K562 (cell line): ENCODE measurements at regions not wholly inside any gene's neighbourhood (a gene's known extent, or its start where the extent isn't known, plus 50 kb on each side); places are given as distances from the start of the nearest gene placed in this dataset.

ENCODE experiments used
- ATAC-seq: fragments of 200-7000 bp; cut with Tn5 transposase; 3 replicates; pipeline ENCODE4 v1.9.1; 2020; ENCODE audit warnings: moderate library complexity
- BruUV-seq: library from RNA; stranded (reverse); fragments of 400-500 nt; replicated peaks from 2 replicates; lab custom pipeline; 2021; lab: Mats Ljungman, UMichigan
- CTCF ChIA-PET: fragments of 300-600 bp; formaldehyde crosslinking; extraction: SDS; loops from one replicate; lab custom pipeline; 2021; ENCODE audit warnings: low intra/inter-chr PET ratio; lab: Yijun Ruan, JAX
- POLR2A ChIA-PET: fragments of 300-600, 350-650 bp; sonication (Branson Sonifier 250); formaldehyde crosslinking; extraction: SDS; loops from one replicate; lab custom pipeline; 2021; ENCODE audit warnings: antibody characterized with exemption, inconsistent platforms; lab: Yijun Ruan, JAX
- DNase-seq, 4 experiments: peaks; one replicate each; pipeline versions ENCODE4 v3.0.0 to v3.0.0-alpha.2; 2011 to 2018; ENCODE audit warnings: low spot score in 3 of 4, mixed read lengths in 3 of 4; ENCODE audit errors: extremely low read depth in 1 of 4
- FAIRE-seq: peaks from 2 replicates; lab custom pipeline; 2011; peaks lifted over from hg19 to GRCh38; lab: Jason Lieb, UNC
- H2AFZ ChIP-seq: 2 replicates; pipeline ENCODE4 v1.6.0; 2011; ENCODE audit warnings: low read depth, low read length, control low read depth, inconsistent platforms
- H3K27ac ChIP-seq: fragments of 200-600 bp; 3 replicates; pipeline ENCODE4 v1.8.0; 2011; ENCODE audit warnings: low read depth, mild to moderate bottlenecking, control low read depth, inconsistent platforms, low read length, moderate library complexity, mixed read lengths; ENCODE audit errors: extremely low read depth
- H3K27me3 ChIP-seq, 2 experiments: fragments of 300-600 bp in 1 of 2; 2 replicates in 1 of 2; 3 replicates in 1 of 2; pipeline versions ENCODE4 v1.6.0 to v1.8.0; 2011; ENCODE audit warnings: inconsistent platforms in 2 of 2, low read length in 2 of 2, mild to moderate bottlenecking in 1 of 2, mixed read lengths in 1 of 2, moderate library complexity in 1 of 2; ENCODE audit not compliant: control insufficient read depth in 2 of 2, insufficient read depth in 2 of 2
- H3K36me3 ChIP-seq: fragments of 300-600 bp; 3 replicates; pipeline ENCODE4 v1.8.0; 2011; ENCODE audit warnings: mild to moderate bottlenecking, low read length, inconsistent platforms; ENCODE audit not compliant: control insufficient read depth, insufficient read depth
- H3K4me1 ChIP-seq, 2 experiments: fragments of 200-600 bp in 1 of 2; replicated peaks in 1 of 2; 2 replicates in 1 of 2; 3 replicates in 1 of 2; pipeline versions ENCODE4 v1.5.1 to v1.8.0; 2011; ENCODE audit warnings: inconsistent platforms in 2 of 2, low read length in 2 of 2, mild to moderate bottlenecking in 1 of 2, mixed read lengths in 1 of 2, moderate library complexity in 1 of 2; ENCODE audit not compliant: control insufficient read depth in 2 of 2, insufficient read depth in 2 of 2
- H3K4me2 ChIP-seq: 2 replicates; pipeline ENCODE4 v1.6.1; 2011; ENCODE audit warnings: low read length, control low read depth, inconsistent platforms, mixed read lengths; ENCODE audit not compliant: insufficient read depth
- H3K4me3 ChIP-seq: fragments of 200-600 bp; sonication (generic), shearing (Covaris generic); 2 replicates; pipeline ENCODE4 v1.5.1; 2016; ENCODE audit warnings: control low read depth, inconsistent platforms
- H3K79me2 ChIP-seq: fragments of 200-600 bp; 3 replicates; pipeline ENCODE4 v1.8.0; 2011; ENCODE audit warnings: low read length, inconsistent platforms; ENCODE audit not compliant: control insufficient read depth, insufficient read depth
- H3K9ac ChIP-seq, 2 experiments: 2 replicates each; pipeline versions ENCODE4 v1.6.0 to v1.6.1; 2011; ENCODE audit warnings: low read depth in 2 of 2, low read length in 2 of 2, control low read depth in 1 of 2, inconsistent platforms in 1 of 2, mild to moderate bottlenecking in 1 of 2, mixed read lengths in 1 of 2; ENCODE audit not compliant: insufficient read depth in 1 of 2
- H3K9me1 ChIP-seq: one replicate; pipeline ENCODE4 v1.6.0; 2011; ENCODE audit warnings: inconsistent platforms, mild to moderate bottlenecking, low read length, moderate library complexity; ENCODE audit not compliant: control insufficient read depth, insufficient read depth
- H3K9me3 ChIP-seq: replicated peaks from 2 replicates; pipeline ENCODE4 v1.5.1; 2011; ENCODE audit warnings: low read depth, low read length, inconsistent platforms; ENCODE audit not compliant: control insufficient read depth, insufficient read depth
- H4K20me1 ChIP-seq: replicated peaks from 2 replicates; pipeline ENCODE4 v1.6.1; 2011; ENCODE audit warnings: low read length, inconsistent platforms, mixed read lengths; ENCODE audit not compliant: control insufficient read depth, insufficient read depth
- BCOR ChIP-seq: fragments of 450-650 bp; IDR thresholded peaks from 2 replicates; pipeline ENCODE4 v1.6.1; 2016
- C11orf30 ChIP-seq: fragments of 450-650 bp; IDR thresholded peaks from 2 replicates; pipeline ENCODE4 v1.6.1; 2016; ENCODE audit warnings: low read depth, mild to moderate bottlenecking
- HMGN3 ChIP-seq: IDR thresholded peaks from 2 replicates; pipeline ENCODE4 v1.6.1; 2011; ENCODE audit warnings: borderline replicate concordance, low read depth, mild to moderate bottlenecking, mixed read lengths, low read length; ENCODE audit not compliant: insufficient read length; ENCODE audit errors: extremely low read depth
- KAT2B ChIP-seq: IDR thresholded peaks from one replicate; pipeline ENCODE4 v1.6.1; 2012; ENCODE audit warnings: low read depth, mild to moderate bottlenecking, control low read depth, inconsistent platforms, low read length, moderate library complexity
- LARP7 ChIP-seq: fragments of 450-650 bp; IDR thresholded peaks from 2 replicates; pipeline ENCODE4 v1.6.1; 2016
- NR1H2 ChIP-seq: sonication (generic); formaldehyde crosslinking; IDR thresholded peaks from 2 replicates; pipeline ENCODE4 v1.4.0; 2020; ENCODE audit warnings: mild to moderate bottlenecking, missing genetic modification reagents
- SMAD2 ChIP-seq: fragments of 150-350 bp; IDR thresholded peaks from 2 replicates; pipeline ENCODE4 v1.6.1; 2014; ENCODE audit warnings: low read depth, mild to moderate bottlenecking, low read length
- SRSF1 ChIP-seq: fragments of 200-400 bp; formaldehyde crosslinking; IDR thresholded peaks from 2 replicates; pipeline ENCODE4 v1.6.1; 2017; ENCODE audit warnings: mild to moderate bottlenecking, low read depth, low read length, moderate library complexity
- ZC3H11A ChIP-seq: IDR thresholded peaks from 2 replicates; pipeline ENCODE4 v1.6.1; 2012; ENCODE audit warnings: low read depth, low read length, improper control_type of control experiment
- ZNF121 ChIP-seq: sonication (generic); formaldehyde crosslinking; conservative IDR thresholded peaks from 2 replicates; pipeline ENCODE4 v1.8.0; 2022; ENCODE audit warnings: missing genetic modification reagents
- ZSCAN32 ChIP-seq: fragments of 450-650 bp; formaldehyde crosslinking; IDR thresholded peaks from 2 replicates; pipeline ENCODE4 v1.4.0; 2020; ENCODE audit warnings: mild to moderate bottlenecking, moderate library complexity
- WGBS: fragments of 100-300 bp; shearing (Covaris generic); methylation state at CpG from one replicate; pipeline ENCODE4 v1.1.6; 2016; ENCODE audit warnings: low coverage, mixed read lengths; ENCODE audit not compliant: insufficient coverage; ENCODE audit errors: missing lambda C conversion rate; 5-methylcytosine and 5-hydroxymethylcytosine counted together
- in situ Hi-C: fragments of 300-500 bp; cut with MboI; formaldehyde crosslinking; loops from 4 replicates; pipeline ENCODE4 v1.15.0; 2018; ENCODE audit warnings: inconsistent platforms, mixed read lengths
- intact Hi-C: fragments of 100-400 bp; cut with micrococcal nuclease; formaldehyde crosslinking; loops from 2 replicates; pipeline ENCODE4 v1.14.2; 2022
- TF ChIP-seq, protein P1 (sequence below): fragments of 250-450 bp; sonication (Bioruptor Pico); IDR thresholded peaks from 2 replicates; pipeline ENCODE4 v1.4.0; 2020; ENCODE audit warnings: borderline replicate concordance

- ATAC-seq = no peak
- H2AFZ ChIP-seq = no peak overlapping the region
- no peaks in the 10 kb centered on the region for H3K36me3 ChIP-seq
- H4K20me1 ChIP-seq = no peaks in the 10 kb centered on the region
- no peak for TF ChIP-seq ZNF121 (CRISPR knock-in tag)
- no peak for TF ChIP-seq SRSF1
- TF ChIP-seq NR1H2 = no peak
- TF ChIP-seq LARP7 = no peak
- TF ChIP-seq KAT2B = no peak
- TF ChIP-seq ZSCAN32 (CRISPR knock-in tag) = no peak
- TF ChIP-seq ZC3H11A = no peak
- TF ChIP-seq, protein P1, sequence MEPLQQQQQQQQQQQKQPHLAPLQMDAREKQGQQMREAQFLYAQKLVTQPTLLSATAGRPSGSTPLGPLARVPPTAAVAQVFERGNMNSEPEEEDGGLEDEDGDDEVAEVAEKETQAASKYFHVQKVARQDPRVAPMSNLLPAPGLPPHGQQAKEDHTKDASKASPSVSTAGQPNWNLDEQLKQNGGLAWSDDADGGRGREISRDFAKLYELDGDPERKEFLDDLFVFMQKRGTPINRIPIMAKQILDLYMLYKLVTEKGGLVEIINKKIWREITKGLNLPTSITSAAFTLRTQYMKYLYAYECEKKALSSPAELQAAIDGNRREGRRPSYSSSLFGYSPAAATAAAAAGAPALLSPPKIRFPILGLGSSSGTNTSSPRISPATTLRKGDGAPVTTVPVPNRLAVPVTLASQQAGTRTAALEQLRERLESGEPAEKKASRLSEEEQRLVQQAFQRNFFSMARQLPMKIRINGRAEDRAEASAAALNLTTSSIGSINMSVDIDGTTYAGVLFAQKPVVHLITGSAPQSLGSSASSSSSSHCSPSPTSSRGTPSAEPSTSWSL (CRISPR knock-in tag) = no peak
- no peak for TF ChIP-seq HMGN3
- TF ChIP-seq SMAD2 = no peak
- no peak for TF ChIP-seq C11orf30
- TF ChIP-seq BCOR = no peak
- H3K27ac ChIP-seq = no peak overlapping the region
- ChIA-PET CTCF (no interaction called here), POLR2A (no interaction called here)
- no peak for DNase-seq
- BruUV-seq = no TSS peak
- no peaks in the 10 kb centered on the region for H3K4me1 ChIP-seq
- H3K9me3 ChIP-seq = no peaks in the 10 kb centered on the region
- no peaks in the 10 kb centered on the region for H3K27me3 ChIP-seq
- H3K79me2 ChIP-seq = no peaks in the 10 kb centered on the region
- no peak for FAIRE-seq
- in situ Hi-C loops = no loop called here
- intact Hi-C loops = no loop called here
- H3K9ac ChIP-seq = no peak overlapping the region
- H3K4me2 ChIP-seq = no peak overlapping the region
- WGBS = 4% methylated on average over 2 of the region's 2 CpGs
- H3K9me1 ChIP-seq = no peaks in the 10 kb centered on the region
- no peak overlapping the region for H3K4me3 ChIP-seq
Observed at GRCh38 chr15:45891766-45892165, 256.9 kb downstream of the SQOR start.
